HEK293T (cell line): ENCODE measurements at regions not wholly inside any gene's neighbourhood (a gene's known extent, or its start where the extent isn't known, plus 50 kb on each side); places are given as distances from the start of the nearest gene placed in this dataset.

Experiments
- ARNT ChIP-seq: fragments of 450-650 bp; IDR thresholded peaks from 2 replicates; pipeline ENCODE4 v1.6.1; 2017; ENCODE audit warnings: mild to moderate bottlenecking
- BHLHE40 ChIP-seq: fragments of 450-650 bp; IDR thresholded peaks from 2 replicates; pipeline ENCODE4 v1.6.1; 2016; ENCODE audit warnings: mild to moderate bottlenecking, moderate library complexity, borderline replicate concordance
- CTBP1 ChIP-seq: fragments of 450-650 bp; IDR thresholded peaks from 2 replicates; pipeline ENCODE4 v1.6.1; 2016; ENCODE audit warnings: borderline replicate concordance
- FOXA1 ChIP-seq: fragments of 450-650 bp; IDR thresholded peaks from 2 replicates; pipeline ENCODE4 v1.6.1; 2016; ENCODE audit warnings: mild to moderate bottlenecking
- FOXM1 ChIP-seq: fragments of 450-650 bp; IDR thresholded peaks from 2 replicates; pipeline ENCODE4 v1.6.1; 2017; ENCODE audit warnings: mild to moderate bottlenecking, borderline replicate concordance
- LEF1 ChIP-seq: fragments of 450-650 bp; IDR thresholded peaks from 2 replicates; pipeline ENCODE4 v1.6.1; 2017; ENCODE audit warnings: mild to moderate bottlenecking, borderline replicate concordance
- PKNOX1 ChIP-seq: fragments of 450-650 bp; IDR thresholded peaks from 2 replicates; pipeline ENCODE4 v1.6.1; 2016
- SP1 ChIP-seq: fragments of 450-650 bp; IDR thresholded peaks from 2 replicates; pipeline ENCODE4 v1.6.1; 2017
- SUZ12 ChIP-seq: fragments of 450-650 bp; IDR thresholded peaks from 2 replicates; pipeline ENCODE4 v1.6.1; 2016; ENCODE audit warnings: mild to moderate bottlenecking
- TARDBP ChIP-seq: fragments of 450-650 bp; IDR thresholded peaks from 2 replicates; pipeline ENCODE4 v1.6.1; 2016
- ZNF384 ChIP-seq: fragments of 450-650 bp; IDR thresholded peaks from 2 replicates; pipeline ENCODE4 v1.6.1; 2016

- TF ChIP-seq SP1 (no peak), CTBP1 (no peak), SUZ12 (no peak), TARDBP (no peak), BHLHE40 (no peak), LEF1 (no peak), ARNT (no peak), FOXM1 (no peak), PKNOX1 (no peak), FOXA1 (no peak), ZNF384 (no peak)
These were observed 434.2 kb upstream of the SUCLG2 start for GRCh38 chr3:68088636-68089035.
